H1 (cell line): ENCODE measurements at regions not wholly inside any gene's neighbourhood (a gene's known extent, or its start where the extent isn't known, plus 50 kb on each side); places are given as distances from the start of the nearest gene placed in this dataset.

Source experiments
- CHD2 ChIP-seq: IDR thresholded peaks from 2 replicates; pipeline ENCODE4 v1.6.1; 2012; ENCODE audit warnings: low read length, improper control_type of control experiment
- CTCF ChIP-seq, 3 experiments: IDR thresholded peaks; 1 replicate in 2 of 3; 2 replicates in 1 of 3; pipeline versions ENCODE4 v1.5.1 to v1.6.1; 2011; ENCODE audit warnings: low read length in 3 of 3, mild to moderate bottlenecking in 3 of 3, inconsistent platforms in 2 of 3, low read depth in 1 of 3, moderate library complexity in 1 of 3; ENCODE audit not compliant: insufficient read depth in 1 of 3; ENCODE audit errors: control extremely low read depth in 1 of 3
- EZH2 ChIP-seq: fragments of 200-600 bp; sonication (generic); IDR thresholded peaks from 2 replicates; pipeline ENCODE4 v1.7.1; 2012; ENCODE audit warnings: low read depth, mild to moderate bottlenecking, moderate library complexity, low read length, inconsistent platforms; ENCODE audit not compliant: severe bottlenecking
- POLR2AphosphoS5 ChIP-seq: IDR thresholded peaks from 2 replicates; pipeline ENCODE4 v1.6.1; 2011; ENCODE audit warnings: low read depth, low read length
- RFX5 ChIP-seq: IDR thresholded peaks from 2 replicates; pipeline ENCODE4 v1.6.1; 2011; ENCODE audit warnings: low read depth, low read length, improper control_type of control experiment, borderline replicate concordance
- RXRA ChIP-seq: IDR thresholded peaks from 2 replicates; pipeline ENCODE4 v1.6.1; 2011; ENCODE audit warnings: low read depth, mild to moderate bottlenecking, low read length, moderate library complexity; ENCODE audit not compliant: insufficient read depth
- TEAD4 ChIP-seq: IDR thresholded peaks from 2 replicates; pipeline ENCODE4 v1.6.1; 2012; ENCODE audit warnings: low read depth, low read length, inconsistent platforms, mixed read lengths
- TF ChIP-seq, protein P1 (sequence below): IDR thresholded peaks from 2 replicates; pipeline ENCODE4 v1.6.1; 2011; ENCODE audit warnings: low read length, improper control_type of control experiment

- TF ChIP-seq EZH2 (no peak), CTCF (IDR thresholded peaks at IDR 0.05; ENCODE audit: control extremely low read depth in 1 of 3, insufficient read depth in 1 of 3, low read depth in 1 of 3, low read length in 3 of 3) (no peak), RFX5 (no peak), CHD2 (no peak), POLR2AphosphoS5 (no peak), TEAD4 (no peak), RXRA (no peak)
- TF ChIP-seq, protein P1, sequence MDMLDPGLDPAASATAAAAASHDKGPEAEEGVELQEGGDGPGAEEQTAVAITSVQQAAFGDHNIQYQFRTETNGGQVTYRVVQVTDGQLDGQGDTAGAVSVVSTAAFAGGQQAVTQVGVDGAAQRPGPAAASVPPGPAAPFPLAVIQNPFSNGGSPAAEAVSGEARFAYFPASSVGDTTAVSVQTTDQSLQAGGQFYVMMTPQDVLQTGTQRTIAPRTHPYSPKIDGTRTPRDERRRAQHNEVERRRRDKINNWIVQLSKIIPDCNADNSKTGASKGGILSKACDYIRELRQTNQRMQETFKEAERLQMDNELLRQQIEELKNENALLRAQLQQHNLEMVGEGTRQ: no peak
Measured at GRCh38 chr3:127073941-127074820, 91.3 kb downstream of the PLXNA1 start.
